GM12878 (cell line): ENCODE measurements at regions not wholly inside any gene's neighbourhood (a gene's known extent, or its start where the extent isn't known, plus 50 kb on each side); places are given as distances from the start of the nearest gene placed in this dataset.

Source experiments
- ATAC-seq: fragments of 200-7000 bp; cut with Tn5 transposase; 3 replicates; pipeline ENCODE4 v1.9.1; 2020; ENCODE audit warnings: mild to moderate bottlenecking, moderate library complexity
- BruUV-seq: library from RNA; stranded (reverse); fragments of 400-500 nt; replicated peaks from 2 replicates; lab custom pipeline; 2021; lab: Mats Ljungman, UMichigan
- CTCF ChIA-PET: fragments of 300-600 bp; sonication (Branson Sonifier 250); formaldehyde crosslinking; extraction: SDS; loops from one replicate; lab custom pipeline; 2021; ENCODE audit warnings: inconsistent platforms; lab: Yijun Ruan, JAX
- POLR2A ChIA-PET: fragments of 350-600 bp; formaldehyde crosslinking; extraction: SDS; loops from one replicate; lab custom pipeline; 2021; ENCODE audit warnings: inconsistent platforms; lab: Charles Lee
- RAD21 ChIA-PET: fragments of 300-600 bp; sonication (Branson Sonifier 250); formaldehyde crosslinking; loops from one replicate; lab custom pipeline; 2023; ENCODE audit warnings: antibody characterized with exemption; ENCODE audit not compliant: unreplicated experiment; lab: Charles Lee
- SMC1A ChIA-PET: fragments of 300-600 bp; sonication (Branson Sonifier 250); formaldehyde crosslinking; loops from one replicate; lab custom pipeline; 2023; ENCODE audit not compliant: unreplicated experiment, uncharacterized antibody; lab: Charles Lee
- DNase-seq: peaks from one replicate; pipeline ENCODE4 v3.0.0-alpha.2; 2011; ENCODE audit warnings: low read depth, low spot score
- FAIRE-seq: peaks from 3 replicates; lab custom pipeline; 2011; peaks lifted over from hg19 to GRCh38; lab: Jason Lieb, UNC
- H2AFZ ChIP-seq: 2 replicates; pipeline ENCODE4 v1.6.0; 2011; ENCODE audit warnings: low read depth, low read length, control low read depth; ENCODE audit not compliant: control insufficient read depth
- H3K27ac ChIP-seq: 2 replicates; pipeline ENCODE4 v1.5.1; 2011; ENCODE audit warnings: control low read depth; ENCODE audit not compliant: control insufficient read depth, insufficient read depth
- H3K27me3 ChIP-seq, 2 experiments: replicated peaks in 1 of 2; 2 replicates each; pipeline versions ENCODE4 v1.6.0 to v1.6.1; 2011; ENCODE audit warnings: low read length in 1 of 2; ENCODE audit not compliant: control insufficient read depth in 2 of 2, insufficient read depth in 2 of 2
- H3K36me3 ChIP-seq, 2 experiments: 2 replicates each; pipeline ENCODE4 v1.5.1; 2011; ENCODE audit warnings: low read length in 1 of 2; ENCODE audit not compliant: control insufficient read depth in 2 of 2, insufficient read depth in 2 of 2
- H3K4me1 ChIP-seq: 2 replicates; pipeline ENCODE4 v1.6.1; 2011; ENCODE audit warnings: mild to moderate bottlenecking, low read length, moderate library complexity, mixed read lengths; ENCODE audit not compliant: control insufficient read depth, insufficient read depth
- H3K4me2 ChIP-seq: 2 replicates; pipeline ENCODE4 v1.6.0; 2011; ENCODE audit warnings: control low read depth; ENCODE audit not compliant: control insufficient read depth, insufficient read depth
- H3K4me3 ChIP-seq: fragments of 200-600 bp; sonication (generic); 2 replicates; pipeline ENCODE4 v1.5.1; 2016
- H3K79me2 ChIP-seq: 2 replicates; pipeline ENCODE4 v1.6.0; 2011; ENCODE audit warnings: low read length; ENCODE audit not compliant: control insufficient read depth, insufficient read depth
- H3K9ac ChIP-seq: 2 replicates; pipeline ENCODE4 v1.8.0; 2011; ENCODE audit warnings: low read length, control low read depth, mixed read lengths; ENCODE audit not compliant: control insufficient read depth, insufficient read depth
- H3K9me3 ChIP-seq: replicated peaks from 3 replicates; pipeline ENCODE4 v1.5.1; 2011; ENCODE audit warnings: mild to moderate bottlenecking, low read length; ENCODE audit not compliant: control insufficient read depth, insufficient read depth
- H4K20me1 ChIP-seq: 2 replicates; pipeline ENCODE4 v1.6.0; 2011; ENCODE audit not compliant: control insufficient read depth, insufficient read depth
- ATF7 ChIP-seq: fragments of 450-650 bp; IDR thresholded peaks from 2 replicates; pipeline ENCODE4 v1.6.1; 2016; ENCODE audit warnings: low read depth, mild to moderate bottlenecking
- CBFB ChIP-seq: IDR thresholded peaks from 2 replicates; pipeline ENCODE4 v1.6.1; 2016; ENCODE audit warnings: antibody characterized with exemption, low read depth
- FOXM1 ChIP-seq: IDR thresholded peaks from 2 replicates; pipeline ENCODE4 v1.6.1; 2012; ENCODE audit warnings: low read depth, mild to moderate bottlenecking, inconsistent platforms, low read length, moderate library complexity
- JUNB ChIP-seq: IDR thresholded peaks from 2 replicates; pipeline ENCODE4 v1.6.1; 2016; ENCODE audit warnings: antibody characterized with exemption, mild to moderate bottlenecking
- KAT2A ChIP-seq: conservative IDR thresholded peaks from 2 replicates; pipeline ENCODE4 v1.6.1; 2011; ENCODE audit warnings: low read depth, low read length; ENCODE audit not compliant: control insufficient read depth
- MEF2A ChIP-seq: IDR thresholded peaks from 2 replicates; pipeline ENCODE4 v1.6.1; 2011; ENCODE audit warnings: low read depth, mild to moderate bottlenecking, low read length, moderate library complexity; ENCODE audit not compliant: insufficient read depth
- MYC ChIP-seq: IDR thresholded peaks from 2 replicates; pipeline ENCODE4 v1.6.1; 2011; ENCODE audit warnings: mild to moderate bottlenecking, low read length, moderate library complexity, inconsistent platforms; ENCODE audit not compliant: insufficient read depth, insufficient replicate concordance, insufficient read length, severe bottlenecking
- NFXL1 ChIP-seq: fragments of 450-650 bp; IDR thresholded peaks from 2 replicates; pipeline ENCODE4 v1.6.1; 2017; ENCODE audit warnings: antibody characterized with exemption, mild to moderate bottlenecking, borderline replicate concordance
- NRF1 ChIP-seq: conservative IDR thresholded peaks from 2 replicates; pipeline ENCODE4 v1.6.1; 2011; ENCODE audit warnings: mild to moderate bottlenecking, low read depth, low read length, improper control_type of control experiment
- PAX8 ChIP-seq: fragments of 450-650 bp; IDR thresholded peaks from 2 replicates; pipeline ENCODE4 v1.6.1; 2017; ENCODE audit warnings: mild to moderate bottlenecking, moderate library complexity
- POLR2A ChIP-seq: IDR thresholded peaks from 2 replicates; pipeline ENCODE4 v1.6.1; 2011; ENCODE audit warnings: low read depth, mild to moderate bottlenecking, low read length
- SIN3A ChIP-seq: IDR thresholded peaks from 2 replicates; pipeline ENCODE4 v1.6.1; 2012; ENCODE audit warnings: low read depth, low read length, improper control_type of control experiment
- SMAD1 ChIP-seq: fragments of 450-650 bp; IDR thresholded peaks from 2 replicates; pipeline ENCODE4 v1.6.1; 2018; ENCODE audit warnings: mild to moderate bottlenecking, low read depth; ENCODE audit not compliant: partially characterized antibody
- SMAD5 ChIP-seq: IDR thresholded peaks from 2 replicates; pipeline ENCODE4 v1.6.1; 2016; ENCODE audit warnings: antibody characterized with exemption, low read depth
- SPI1 ChIP-seq: IDR thresholded peaks from 2 replicates; pipeline ENCODE4 v1.6.1; 2011; ENCODE audit warnings: low read depth, mild to moderate bottlenecking, low read length, moderate library complexity, borderline replicate concordance; ENCODE audit not compliant: insufficient read depth
- ZBED1 ChIP-seq: IDR thresholded peaks from 2 replicates; pipeline ENCODE4 v1.6.1; 2016; ENCODE audit warnings: borderline replicate concordance
- WGBS: methylation state at CpG from one replicate; pipeline ENCODE4 v1.1.6; 2016; ENCODE audit warnings: low lambda C conversion rate; ENCODE audit not compliant: insufficient replicate concordance, insufficient coverage; ENCODE audit errors: missing lambda C conversion rate; 5-methylcytosine and 5-hydroxymethylcytosine counted together
- in situ Hi-C: fragments of 300-500 bp; cut with MboI; formaldehyde crosslinking; loops from 9 replicates; pipeline ENCODE4 v1.14.3; 2018; ENCODE audit warnings: mixed read lengths
- intact Hi-C: fragments of 100-400 bp; cut with micrococcal nuclease; formaldehyde crosslinking; loops from one replicate; pipeline ENCODE4 v1.14.2; 2022; ENCODE audit not compliant: unreplicated experiment
- TF ChIP-seq, protein P1 (sequence below): IDR thresholded peaks from 2 replicates; pipeline ENCODE4 v1.6.1; 2011; ENCODE audit warnings: low read depth, mild to moderate bottlenecking, low read length, moderate library complexity, borderline replicate concordance; ENCODE audit errors: extremely low read depth
- TF ChIP-seq, protein P2 (sequence below): fragments of 450-650 bp; IDR thresholded peaks from 2 replicates; pipeline ENCODE4 v1.6.1; 2017; ENCODE audit warnings: mild to moderate bottlenecking, moderate library complexity
- TF ChIP-seq, protein P3 (sequence below): fragments of 450-650 bp; IDR thresholded peaks from 2 replicates; pipeline ENCODE4 v1.6.1; 2017; ENCODE audit warnings: mild to moderate bottlenecking, moderate library complexity

DNA sequence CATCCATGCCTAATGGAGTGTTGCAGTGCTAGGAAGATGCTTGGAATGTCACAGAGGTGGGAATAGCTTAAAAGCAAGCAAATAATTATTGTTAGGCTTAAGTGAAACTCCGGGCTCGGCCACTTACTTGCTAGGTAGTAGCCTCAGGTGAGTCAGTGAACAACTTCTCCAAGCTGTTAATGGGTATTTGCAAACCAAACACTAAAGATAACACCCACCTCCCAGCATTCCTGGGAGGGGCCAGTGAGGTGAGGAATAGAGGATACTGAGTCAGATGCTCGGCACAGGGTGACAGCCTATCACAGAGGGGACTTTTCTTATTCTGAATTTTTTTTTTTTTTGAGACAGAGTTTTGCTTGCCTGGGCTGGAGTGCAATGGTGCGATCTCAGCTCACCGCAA is 151.2 kb upstream of the RFLNA start:
- 64% methylated on average over 5 of the region's 5 CpGs for WGBS
- FAIRE-seq: no peak
- TF ChIP-seq MYC (no peak), NFXL1 (no peak), ATF7 (no peak), CBFB (no peak), PAX8 (no peak), ZBED1 (no peak), SMAD5 (no peak), SIN3A (no peak), KAT2A (no peak), MEF2A (no peak), POLR2A (no peak), SMAD1 (no peak), JUNB (no peak), SPI1 (no peak), FOXM1 (no peak), NRF1 (no peak)
- TF ChIP-seq, protein P1, sequence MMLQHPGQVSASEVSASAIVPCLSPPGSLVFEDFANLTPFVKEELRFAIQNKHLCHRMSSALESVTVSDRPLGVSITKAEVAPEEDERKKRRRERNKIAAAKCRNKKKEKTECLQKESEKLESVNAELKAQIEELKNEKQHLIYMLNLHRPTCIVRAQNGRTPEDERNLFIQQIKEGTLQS: no peak
- TF ChIP-seq, protein P2, sequence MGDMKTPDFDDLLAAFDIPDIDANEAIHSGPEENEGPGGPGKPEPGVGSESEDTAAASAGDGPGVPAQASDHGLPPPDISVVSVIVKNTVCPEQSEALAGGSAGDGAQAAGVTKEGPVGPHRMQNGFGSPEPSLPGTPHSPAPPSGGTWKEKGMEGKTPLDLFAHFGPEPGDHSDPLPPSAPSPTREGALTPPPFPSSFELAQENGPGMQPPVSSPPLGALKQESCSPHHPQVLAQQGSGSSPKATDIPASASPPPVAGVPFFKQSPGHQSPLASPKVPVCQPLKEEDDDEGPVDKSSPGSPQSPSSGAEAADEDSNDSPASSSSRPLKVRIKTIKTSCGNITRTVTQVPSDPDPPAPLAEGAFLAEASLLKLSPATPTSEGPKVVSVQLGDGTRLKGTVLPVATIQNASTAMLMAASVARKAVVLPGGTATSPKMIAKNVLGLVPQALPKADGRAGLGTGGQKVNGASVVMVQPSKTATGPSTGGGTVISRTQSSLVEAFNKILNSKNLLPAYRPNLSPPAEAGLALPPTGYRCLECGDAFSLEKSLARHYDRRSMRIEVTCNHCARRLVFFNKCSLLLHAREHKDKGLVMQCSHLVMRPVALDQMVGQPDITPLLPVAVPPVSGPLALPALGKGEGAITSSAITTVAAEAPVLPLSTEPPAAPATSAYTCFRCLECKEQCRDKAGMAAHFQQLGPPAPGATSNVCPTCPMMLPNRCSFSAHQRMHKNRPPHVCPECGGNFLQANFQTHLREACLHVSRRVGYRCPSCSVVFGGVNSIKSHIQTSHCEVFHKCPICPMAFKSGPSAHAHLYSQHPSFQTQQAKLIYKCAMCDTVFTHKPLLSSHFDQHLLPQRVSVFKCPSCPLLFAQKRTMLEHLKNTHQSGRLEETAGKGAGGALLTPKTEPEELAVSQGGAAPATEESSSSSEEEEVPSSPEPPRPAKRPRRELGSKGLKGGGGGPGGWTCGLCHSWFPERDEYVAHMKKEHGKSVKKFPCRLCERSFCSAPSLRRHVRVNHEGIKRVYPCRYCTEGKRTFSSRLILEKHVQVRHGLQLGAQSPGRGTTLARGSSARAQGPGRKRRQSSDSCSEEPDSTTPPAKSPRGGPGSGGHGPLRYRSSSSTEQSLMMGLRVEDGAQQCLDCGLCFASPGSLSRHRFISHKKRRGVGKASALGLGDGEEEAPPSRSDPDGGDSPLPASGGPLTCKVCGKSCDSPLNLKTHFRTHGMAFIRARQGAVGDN: no peak
- TF ChIP-seq, protein P3, sequence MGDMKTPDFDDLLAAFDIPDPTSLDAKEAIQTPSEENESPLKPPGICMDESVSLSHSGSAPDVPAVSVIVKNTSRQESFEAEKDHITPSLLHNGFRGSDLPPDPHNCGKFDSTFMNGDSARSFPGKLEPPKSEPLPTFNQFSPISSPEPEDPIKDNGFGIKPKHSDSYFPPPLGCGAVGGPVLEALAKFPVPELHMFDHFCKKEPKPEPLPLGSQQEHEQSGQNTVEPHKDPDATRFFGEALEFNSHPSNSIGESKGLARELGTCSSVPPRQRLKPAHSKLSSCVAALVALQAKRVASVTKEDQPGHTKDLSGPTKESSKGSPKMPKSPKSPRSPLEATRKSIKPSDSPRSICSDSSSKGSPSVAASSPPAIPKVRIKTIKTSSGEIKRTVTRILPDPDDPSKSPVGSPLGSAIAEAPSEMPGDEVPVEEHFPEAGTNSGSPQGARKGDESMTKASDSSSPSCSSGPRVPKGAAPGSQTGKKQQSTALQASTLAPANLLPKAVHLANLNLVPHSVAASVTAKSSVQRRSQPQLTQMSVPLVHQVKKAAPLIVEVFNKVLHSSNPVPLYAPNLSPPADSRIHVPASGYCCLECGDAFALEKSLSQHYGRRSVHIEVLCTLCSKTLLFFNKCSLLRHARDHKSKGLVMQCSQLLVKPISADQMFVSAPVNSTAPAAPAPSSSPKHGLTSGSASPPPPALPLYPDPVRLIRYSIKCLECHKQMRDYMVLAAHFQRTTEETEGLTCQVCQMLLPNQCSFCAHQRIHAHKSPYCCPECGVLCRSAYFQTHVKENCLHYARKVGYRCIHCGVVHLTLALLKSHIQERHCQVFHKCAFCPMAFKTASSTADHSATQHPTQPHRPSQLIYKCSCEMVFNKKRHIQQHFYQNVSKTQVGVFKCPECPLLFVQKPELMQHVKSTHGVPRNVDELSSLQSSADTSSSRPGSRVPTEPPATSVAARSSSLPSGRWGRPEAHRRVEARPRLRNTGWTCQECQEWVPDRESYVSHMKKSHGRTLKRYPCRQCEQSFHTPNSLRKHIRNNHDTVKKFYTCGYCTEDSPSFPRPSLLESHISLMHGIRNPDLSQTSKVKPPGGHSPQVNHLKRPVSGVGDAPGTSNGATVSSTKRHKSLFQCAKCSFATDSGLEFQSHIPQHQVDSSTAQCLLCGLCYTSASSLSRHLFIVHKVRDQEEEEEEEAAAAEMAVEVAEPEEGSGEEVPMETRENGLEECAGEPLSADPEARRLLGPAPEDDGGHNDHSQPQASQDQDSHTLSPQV: no peak

More for the DNA sequence above, 151.2 kb upstream of the RFLNA start:
- intact Hi-C loops (no loop called here), in situ Hi-C loops (no loop called here)
- Histone ChIP-seq H3K4me2 (no peak overlapping the region), H2AFZ (no peak overlapping the region), H3K27ac (no peak overlapping the region), H3K4me3 (no peak overlapping the region), H3K36me3 (no peaks in the 10 kb centered on the region), H3K9ac (no peak overlapping the region), H3K9me3 (peaks cover 14% of the 10 kb centered on the region), H3K27me3 (no peaks in the 10 kb centered on the region), H3K4me1 (peaks cover 6% of the 10 kb centered on the region), H3K79me2 (no peaks in the 10 kb centered on the region), H4K20me1 (no peaks in the 10 kb centered on the region)
- ChIA-PET RAD21 (interaction anchor here (0.7 kb wide), 1 partner anchor 12 kb away, joined by 5 read pairs; no protein-coding TSS in a partner anchor), CTCF (no interaction called here), SMC1A (interaction anchor here (0.6 kb wide), 1 partner anchor 11 kb away, joined by 3 read pairs; no protein-coding TSS in a partner anchor), POLR2A (no interaction called here)
- no TSS peak for BruUV-seq
- ATAC-seq (no peak), DNase-seq (no peak)
